Right ventricle myocardium superior (tissue), 1 donor: ENCODE measurements at regions not wholly inside any gene's neighbourhood (a gene's known extent, or its start where the extent isn't known, plus 50 kb on each side); places are given as distances from the start of the nearest gene placed in this dataset.
"Not testable (repeated sequence)": the region's sequence is repeated elsewhere in the genome, so short reads cannot be mapped to it uniquely, and the experiment has no call there.

Experiments
- ATAC-seq: fragments of 200-7000 bp; cut with Tn5 transposase; one replicate; pipeline ENCODE4 v1.9.1; 2020; ENCODE audit warnings: mild to moderate bottlenecking; ENCODE audit not compliant: poor library complexity
- DNase-seq: peaks from one replicate; pipeline ENCODE4 v3.0.0-alpha.2; 2020
- intact Hi-C: fragments of 100-400 bp; cut with DNase I; formaldehyde crosslinking; loops from one replicate; pipeline ENCODE4 v1.11.2; 2022
- donor health status: DM: no; HTN: yes; CAD: no; lungs with severe emphysema.

GRCh38 chr7:149553991-149554390 lies 56.4 kb upstream of the ZNF746 start:
- ATAC-seq, intact Hi-C loops, DNase-seq: not testable (repeated sequence)

DNA sequence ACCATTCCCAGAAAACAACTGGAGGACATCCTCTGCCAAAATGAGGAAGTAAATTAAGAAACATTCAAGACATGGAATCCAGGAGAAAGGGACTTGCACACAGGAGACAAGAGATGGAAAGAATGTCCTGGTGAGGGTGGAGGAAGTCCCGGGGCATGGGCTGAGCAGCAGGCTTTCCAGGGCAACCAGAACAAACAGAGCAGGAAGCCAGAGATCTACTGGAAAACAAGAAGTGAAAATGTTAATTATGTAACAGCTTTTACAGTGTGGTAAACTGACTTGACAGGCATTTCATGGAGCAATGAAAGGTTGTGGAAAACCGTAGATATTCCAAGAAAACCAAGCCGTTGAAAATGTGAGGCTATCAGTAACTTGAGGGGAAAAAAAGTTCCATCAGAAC lies 55.2 kb upstream of the ZNF746 start:
- intact Hi-C loops = no loop called here
- DNase-seq (no peak), ATAC-seq (no peak)
